ENCODE measurements at regions not wholly inside any gene's neighbourhood (a gene's known extent, or its start where the extent isn't known, plus 50 kb on each side); places are given as distances from the start of the nearest gene placed in this dataset.

- DNase-seq (ENCODE audit: extremely low spot score in 2 of 2): no peak
- H3K27me3 ChIP-seq: no peaks in the 10 kb centered on the region
- intact Hi-C loops (cut with DNase I): no loop called here
Observed at GRCh38 chr3:77976079-77976478, 936.2 kb downstream of the ROBO2 start.

DNA sequence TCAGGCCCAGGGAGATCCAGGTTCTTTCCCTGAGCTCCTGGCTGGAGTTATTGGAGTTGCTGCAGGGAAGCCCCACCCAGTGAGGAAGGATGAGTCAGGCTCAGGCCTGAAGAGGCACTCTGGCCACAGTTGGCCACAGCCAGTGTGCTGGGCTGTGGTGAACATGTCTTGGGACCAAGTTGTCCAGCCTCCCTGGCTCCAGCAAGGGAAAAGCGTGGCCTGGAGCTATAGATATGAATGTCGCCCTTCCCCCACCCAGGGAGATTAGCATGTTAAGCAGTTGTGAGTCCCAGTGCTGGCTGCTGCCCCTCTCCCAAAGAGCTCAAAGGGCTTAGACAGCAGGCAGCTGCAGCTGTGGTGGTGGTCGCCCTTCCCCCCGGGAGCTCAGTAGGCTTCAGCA is 963.2 kb downstream of the ROBO2 start:
- H3K27ac ChIP-seq: no peak overlapping the region
- H3K4me1 ChIP-seq: no peaks in the 10 kb centered on the region
- no peaks in the 10 kb centered on the region for H3K27me3 ChIP-seq
- no peak overlapping the region for H3K4me3 ChIP-seq
- H3K36me3 ChIP-seq: no peaks in the 10 kb centered on the region
- TF ChIP-seq POLR2A (IDR thresholded peaks at IDR 0.05): no peak
- TF ChIP-seq, protein P1, sequence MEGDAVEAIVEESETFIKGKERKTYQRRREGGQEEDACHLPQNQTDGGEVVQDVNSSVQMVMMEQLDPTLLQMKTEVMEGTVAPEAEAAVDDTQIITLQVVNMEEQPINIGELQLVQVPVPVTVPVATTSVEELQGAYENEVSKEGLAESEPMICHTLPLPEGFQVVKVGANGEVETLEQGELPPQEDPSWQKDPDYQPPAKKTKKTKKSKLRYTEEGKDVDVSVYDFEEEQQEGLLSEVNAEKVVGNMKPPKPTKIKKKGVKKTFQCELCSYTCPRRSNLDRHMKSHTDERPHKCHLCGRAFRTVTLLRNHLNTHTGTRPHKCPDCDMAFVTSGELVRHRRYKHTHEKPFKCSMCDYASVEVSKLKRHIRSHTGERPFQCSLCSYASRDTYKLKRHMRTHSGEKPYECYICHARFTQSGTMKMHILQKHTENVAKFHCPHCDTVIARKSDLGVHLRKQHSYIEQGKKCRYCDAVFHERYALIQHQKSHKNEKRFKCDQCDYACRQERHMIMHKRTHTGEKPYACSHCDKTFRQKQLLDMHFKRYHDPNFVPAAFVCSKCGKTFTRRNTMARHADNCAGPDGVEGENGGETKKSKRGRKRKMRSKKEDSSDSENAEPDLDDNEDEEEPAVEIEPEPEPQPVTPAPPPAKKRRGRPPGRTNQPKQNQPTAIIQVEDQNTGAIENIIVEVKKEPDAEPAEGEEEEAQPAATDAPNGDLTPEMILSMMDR (IDR thresholded peaks at IDR 0.05): no peak
- TF ChIP-seq POLR2AphosphoS5 (IDR thresholded peaks at IDR 0.05; ENCODE audit: insufficient read depth in 1 of 2, low read depth in 1 of 2): no peak
- H3K9me3 ChIP-seq: peaks cover 4% of the 10 kb centered on the region
- DNase-seq (ENCODE audit: extremely low spot score in 2 of 2): no peak
- intact Hi-C loops (cut with DNase I): no loop called here

More at GRCh38 chr3:77976079-77976478, 936.2 kb downstream of the ROBO2 start:
- Histone ChIP-seq H3K9me3 (no peaks in the 10 kb centered on the region), H3K4me3 (no peak overlapping the region), H3K36me3 (no peaks in the 10 kb centered on the region), H3K4me1 (no peaks in the 10 kb centered on the region), H3K27ac (no peak overlapping the region)
- TF ChIP-seq POLR2AphosphoS5 (IDR thresholded peaks at IDR 0.05; ENCODE audit: insufficient read depth in 1 of 2, low read depth in 1 of 2): no peak
- no peak for TF ChIP-seq POLR2A (IDR thresholded peaks at IDR 0.05)
- TF ChIP-seq, protein P1 (IDR thresholded peaks at IDR 0.05): no peak

GRCh38 chr3:78004571-78004970 is 964.7 kb downstream of the ROBO2 start:
- Histone ChIP-seq H3K4me1 (no peaks in the 10 kb centered on the region), H3K27me3 (no peaks in the 10 kb centered on the region), H3K36me3 (no peaks in the 10 kb centered on the region), H3K9me3 (peaks cover 4% of the 10 kb centered on the region), H3K4me3 (no peak overlapping the region), H3K27ac (no peak overlapping the region)
- TF ChIP-seq, protein P1 (IDR thresholded peaks at IDR 0.05): no peak
- TF ChIP-seq POLR2A (IDR thresholded peaks at IDR 0.05): no peak
- TF ChIP-seq POLR2AphosphoS5 (IDR thresholded peaks at IDR 0.05; ENCODE audit: insufficient read depth in 1 of 2, low read depth in 1 of 2): no peak
- DNase-seq (ENCODE audit: extremely low spot score in 2 of 2): no peak
- intact Hi-C loops (cut with DNase I): no loop called here

DNA sequence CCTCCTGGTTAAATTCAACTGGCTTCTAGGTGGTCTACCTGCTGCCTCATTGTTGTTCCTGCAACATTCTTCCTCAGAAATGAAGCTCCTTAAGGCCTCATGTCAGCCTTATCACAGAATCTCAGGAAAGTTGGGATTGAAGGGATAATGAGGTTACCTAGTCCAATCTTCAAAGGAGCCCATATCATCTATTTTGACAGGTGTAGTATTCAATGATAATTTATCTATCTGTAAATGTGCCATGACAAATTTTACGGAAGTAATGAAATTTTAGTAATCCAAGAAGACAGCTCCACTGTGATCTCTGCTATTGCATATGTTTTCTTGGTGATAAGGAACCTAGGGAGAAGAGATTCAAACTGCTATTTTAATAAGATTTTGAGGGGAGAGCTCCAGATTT is 973.8 kb downstream of the ROBO2 start:
- Histone ChIP-seq H3K4me3 (no peak overlapping the region), H3K27ac (no peak overlapping the region), H3K4me1 (no peaks in the 10 kb centered on the region), H3K36me3 (no peaks in the 10 kb centered on the region), H3K9me3 (no peaks in the 10 kb centered on the region), H3K27me3 (no peaks in the 10 kb centered on the region)
- DNase-seq (ENCODE audit: extremely low spot score in 2 of 2): no peak
- intact Hi-C loops (cut with DNase I): loop anchor here (5.0 kb wide), 1 partner anchor 1979 kb away; no protein-coding TSS in a partner anchor
- TF ChIP-seq POLR2A (IDR thresholded peaks at IDR 0.05) (no peak), POLR2AphosphoS5 (IDR thresholded peaks at IDR 0.05; ENCODE audit: insufficient read depth in 1 of 2, low read depth in 1 of 2) (no peak)
- TF ChIP-seq, protein P1 (IDR thresholded peaks at IDR 0.05): no peak

DNA sequence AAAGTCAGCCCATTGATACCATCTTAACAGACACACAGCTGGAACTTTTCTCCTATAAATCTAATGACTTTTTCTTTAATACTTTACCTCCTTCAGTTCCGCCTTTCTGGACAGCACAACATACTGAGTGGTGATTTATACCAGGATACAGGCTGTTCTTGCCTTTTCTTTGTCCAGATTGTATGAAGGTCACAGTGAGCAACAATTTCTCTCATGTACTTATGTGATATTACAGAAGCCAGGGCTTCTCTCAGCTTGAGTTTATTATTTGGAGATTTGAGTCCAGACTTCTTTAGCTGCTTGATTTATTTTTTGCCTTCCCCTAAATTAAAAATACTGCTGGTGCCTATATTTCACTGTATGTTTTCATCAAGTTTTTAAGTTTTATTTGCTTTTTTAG is 976.0 kb downstream of the ROBO2 start:
- Histone ChIP-seq H3K9me3 (no peaks in the 10 kb centered on the region), H3K4me3 (no peak overlapping the region), H3K36me3 (no peaks in the 10 kb centered on the region), H3K4me1 (no peaks in the 10 kb centered on the region), H3K27me3 (no peaks in the 10 kb centered on the region), H3K27ac (no peak overlapping the region)
- no peak for TF ChIP-seq POLR2A (IDR thresholded peaks at IDR 0.05)
- TF ChIP-seq, protein P1 (IDR thresholded peaks at IDR 0.05): no peak
- TF ChIP-seq POLR2AphosphoS5 (IDR thresholded peaks at IDR 0.05; ENCODE audit: insufficient read depth in 1 of 2, low read depth in 1 of 2): no peak
- intact Hi-C loops (cut with DNase I): no loop called here
- DNase-seq (ENCODE audit: extremely low spot score in 2 of 2): no peak

Data from vagina (tissue), 2 donors.